ENCODE measurements at regions not wholly inside any gene's neighbourhood (a gene's known extent, or its start where the extent isn't known, plus 50 kb on each side); places are given as distances from the start of the nearest gene placed in this dataset.

DNA sequence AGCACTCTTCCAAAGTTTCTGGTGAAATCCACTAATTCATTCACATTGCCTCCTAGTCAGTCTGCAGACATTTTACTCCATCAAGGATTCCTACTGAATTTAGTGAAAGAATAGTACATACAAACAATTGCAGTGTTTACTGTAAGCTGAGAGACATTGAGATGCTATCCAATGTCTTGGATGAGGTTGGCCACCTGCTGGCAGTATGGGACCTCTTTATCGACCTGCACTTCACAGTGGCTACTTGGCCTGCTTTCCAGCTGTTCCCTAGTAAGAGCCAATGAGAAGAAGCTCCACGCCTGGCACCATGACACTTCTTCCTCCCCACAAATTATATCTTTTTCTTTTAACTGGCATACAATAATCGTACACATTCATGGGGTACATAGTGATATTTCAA is 51.5 kb upstream of the LRIF1 start:
- H3K36me3 ChIP-seq (ENCODE audit: control insufficient read depth in 2 of 2, insufficient read depth in 1 of 2, low read length in 2 of 2): no peaks in the 10 kb centered on the region
- POLR2A ChIA-PET: no interaction called here
- no peak overlapping the region for H3K4me3 ChIP-seq (ENCODE audit: low read depth, low read length)
- no peaks in the 10 kb centered on the region for H3K9me3 ChIP-seq (ENCODE audit: control insufficient read depth, insufficient read depth, low read depth, low read length)
- no peak for TF ChIP-seq TRIM28 (IDR thresholded peaks at IDR 0.05; ENCODE audit: borderline replicate concordance, low read length)
- no peak for TF ChIP-seq ZNF777 (tag by site-specific recombination; IDR thresholded peaks at IDR 0.05; ENCODE audit: borderline replicate concordance)
- TF ChIP-seq, protein P1, sequence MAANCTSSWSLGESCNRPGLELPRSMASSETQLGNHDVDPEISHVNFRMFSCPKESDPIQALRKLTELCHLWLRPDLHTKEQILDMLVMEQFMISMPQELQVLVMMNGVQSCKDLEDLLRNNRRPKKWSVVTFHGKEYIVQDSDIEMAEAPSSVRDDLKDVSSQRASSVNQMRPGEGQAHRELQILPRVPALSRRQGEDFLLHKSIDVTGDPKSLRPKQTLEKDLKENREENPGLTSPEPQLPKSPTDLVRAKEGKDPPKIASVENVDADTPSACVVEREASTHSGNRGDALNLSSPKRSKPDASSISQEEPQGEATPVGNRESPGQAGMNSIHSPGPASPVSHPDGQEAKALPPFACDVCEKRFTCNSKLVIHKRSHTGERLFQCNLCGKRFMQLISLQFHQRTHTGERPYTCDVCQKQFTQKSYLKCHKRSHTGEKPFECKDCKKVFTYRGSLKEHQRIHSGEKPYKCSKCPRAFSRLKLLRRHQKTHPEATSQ (tag by site-specific recombination; IDR thresholded peaks at IDR 0.05): no peak
- CTCF ChIA-PET: interaction anchor here (0.7 to 4.9 kb wide), 2 partner anchors 15 to 31 kb away, joined by 4 to 23 read pairs; no protein-coding TSS in a partner anchor
- H3K4me1 ChIP-seq (ENCODE audit: control insufficient read depth, insufficient read depth, low read length): no peaks in the 10 kb centered on the region
- H3K27ac ChIP-seq (ENCODE audit: extremely low read depth, low read depth, low read length): no peak overlapping the region
